ENCODE measurements at regions not wholly inside any gene's neighbourhood (a gene's known extent, or its start where the extent isn't known, plus 50 kb on each side); places are given as distances from the start of the nearest gene placed in this dataset.

DNA sequence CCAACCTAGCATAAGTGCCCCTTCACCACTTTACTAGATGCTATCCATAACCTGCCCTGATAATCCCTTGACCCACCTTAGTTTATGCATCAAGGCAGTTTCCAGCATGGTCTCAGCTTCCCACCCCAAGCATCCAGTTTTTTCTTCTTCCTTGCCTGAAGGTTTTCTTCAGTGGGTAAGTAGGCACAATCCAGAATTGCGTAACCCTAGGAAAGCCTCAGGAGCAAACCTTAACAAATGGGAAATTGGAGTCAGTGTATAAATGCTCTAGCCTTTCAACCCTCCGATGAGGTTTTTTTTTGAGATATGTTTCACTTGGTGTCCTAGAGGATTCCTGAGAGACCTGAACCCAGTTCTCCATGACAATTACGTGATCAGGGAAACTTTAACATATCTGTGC, 614.0 kb upstream of the BOD1L1 start:
- no peak for DNase-seq (ENCODE audit: low read depth in 2 of 2)

DNA sequence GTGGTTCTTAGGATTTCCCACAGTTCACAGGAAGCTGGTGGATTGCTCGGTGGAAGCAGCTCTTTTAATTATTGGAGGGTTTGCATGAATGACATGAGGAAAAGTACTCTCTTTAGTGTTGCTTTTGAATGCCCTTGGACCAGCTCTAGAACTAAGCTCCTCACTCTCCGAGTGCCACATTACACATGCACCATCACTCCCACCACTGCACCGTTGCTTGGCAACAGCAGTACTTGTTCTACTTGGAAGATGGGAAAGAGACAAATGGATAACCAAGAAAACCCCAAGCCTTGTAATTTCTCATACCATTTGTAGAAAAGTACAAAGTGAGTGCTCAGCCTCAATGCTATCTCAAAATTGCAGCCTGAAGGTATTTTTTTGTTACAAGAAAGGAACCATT, 620.2 kb upstream of the BOD1L1 start:
- no peak for DNase-seq (ENCODE audit: low read depth in 2 of 2)

- DNase-seq (ENCODE audit: low read depth in 2 of 2), result no peak
Observed at GRCh38 chr4:14249226-14249625, 621.7 kb upstream of the BOD1L1 start.

DNA sequence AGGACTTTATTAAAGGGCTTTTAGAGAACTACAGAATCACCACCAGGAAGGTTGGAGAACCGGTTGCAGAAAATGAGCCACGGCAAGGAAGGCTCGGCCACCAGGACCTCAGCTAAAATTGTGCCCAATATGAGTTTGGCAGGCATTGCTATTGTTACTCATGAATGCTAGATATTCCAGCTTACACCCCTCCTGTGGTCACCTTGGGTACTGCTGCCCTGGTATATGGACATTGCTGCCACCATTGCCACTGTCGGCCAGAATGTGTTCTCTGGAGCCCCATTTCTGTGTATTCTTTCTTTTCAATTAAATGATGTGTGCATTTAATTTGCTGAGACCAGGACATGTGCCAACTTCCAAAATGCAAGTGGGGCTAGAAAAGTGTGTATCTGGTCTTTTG, 626.7 kb upstream of the BOD1L1 start:
- DNase-seq (ENCODE audit: low read depth in 2 of 2), result no peak

GRCh38 chr4:14254926-14255325, 627.4 kb upstream of the BOD1L1 start:
- DNase-seq (ENCODE audit: low read depth in 2 of 2), result no peak

DNA sequence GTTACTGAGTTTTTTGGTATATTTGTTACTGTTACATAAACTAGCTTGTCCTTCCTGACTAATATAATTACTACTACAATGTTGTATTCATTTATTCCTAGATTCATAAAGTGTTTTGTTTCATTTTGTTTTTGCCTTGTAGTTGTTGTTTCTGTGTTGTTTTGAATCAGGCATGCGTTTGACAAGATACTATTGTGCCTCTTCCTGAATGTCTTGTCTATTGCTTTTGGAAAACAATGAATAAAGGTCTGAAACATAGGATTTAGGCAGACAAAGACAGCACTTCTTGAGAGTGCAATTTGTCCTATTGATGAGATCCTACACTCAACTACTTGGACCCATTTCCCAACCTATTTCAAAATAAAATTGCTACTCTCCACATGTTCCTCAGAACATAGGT, 630.4 kb upstream of the BOD1L1 start:
- DNase-seq (ENCODE audit: low read depth in 2 of 2), result no peak

DNA sequence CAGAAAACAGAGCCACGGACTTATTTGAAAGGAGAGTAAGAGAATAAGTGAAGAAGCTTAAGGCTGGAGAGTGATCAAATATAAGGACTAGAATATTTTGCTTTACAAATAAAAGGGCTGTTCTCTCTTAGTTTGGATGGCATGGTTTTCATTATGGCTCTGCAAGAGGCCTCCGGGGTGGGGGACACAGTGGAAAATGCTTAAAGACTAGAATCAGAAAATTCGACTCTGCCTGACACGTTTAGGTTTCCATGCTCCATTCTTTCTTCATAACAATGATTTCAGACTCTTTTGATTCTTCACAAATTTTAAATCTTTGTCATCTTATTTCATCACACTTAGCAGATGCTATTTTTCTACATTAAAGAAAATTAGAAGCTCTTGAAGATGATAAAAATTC, 632.4 kb upstream of the BOD1L1 start:
- DNase-seq (ENCODE audit: low read depth in 2 of 2), result no peak

DNA sequence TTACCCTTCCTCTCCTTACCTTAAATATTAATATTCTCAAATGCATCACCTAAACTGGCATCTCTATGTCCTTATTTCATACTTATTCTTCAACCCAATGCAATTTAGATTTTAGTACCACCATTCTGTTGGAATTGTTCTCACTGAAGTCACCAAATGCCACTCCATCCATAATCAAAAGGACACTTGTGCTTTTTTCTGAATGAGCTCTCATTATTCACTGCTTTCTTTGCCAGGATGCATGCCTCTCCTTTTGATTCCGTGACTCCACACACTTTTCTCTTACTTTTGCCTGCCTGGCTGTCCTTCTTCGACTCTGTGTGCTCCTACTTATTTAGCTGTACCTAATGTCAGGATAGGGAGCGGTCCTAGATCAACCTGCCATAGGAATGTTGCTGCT, 633.1 kb upstream of the BOD1L1 start:
- no peak for DNase-seq (ENCODE audit: low read depth in 2 of 2)

DNA sequence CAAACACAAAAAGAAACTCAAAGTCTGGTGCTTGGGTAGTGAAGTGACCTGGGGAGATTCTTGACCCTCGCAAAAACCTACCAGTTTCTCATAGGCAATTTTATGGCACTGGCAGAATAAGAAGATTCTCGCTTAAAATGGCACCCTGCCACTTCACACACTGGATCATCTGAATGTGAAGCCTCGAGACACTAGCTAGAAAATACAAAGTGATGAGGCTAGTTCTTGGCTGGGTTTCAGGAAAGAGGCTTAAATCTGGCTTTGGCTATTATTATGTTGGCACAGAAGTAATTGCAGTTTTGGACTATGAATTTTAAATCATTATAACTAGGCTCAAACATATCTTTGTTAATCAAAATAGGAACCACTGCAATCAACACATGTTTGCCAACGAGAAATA, 634.7 kb upstream of the BOD1L1 start:
- DNase-seq (ENCODE audit: low read depth in 2 of 2), result no peak

- no peak for DNase-seq (ENCODE audit: low read depth in 2 of 2)
Observed at GRCh38 chr4:14264437-14264836, 636.9 kb upstream of the BOD1L1 start.

DNA sequence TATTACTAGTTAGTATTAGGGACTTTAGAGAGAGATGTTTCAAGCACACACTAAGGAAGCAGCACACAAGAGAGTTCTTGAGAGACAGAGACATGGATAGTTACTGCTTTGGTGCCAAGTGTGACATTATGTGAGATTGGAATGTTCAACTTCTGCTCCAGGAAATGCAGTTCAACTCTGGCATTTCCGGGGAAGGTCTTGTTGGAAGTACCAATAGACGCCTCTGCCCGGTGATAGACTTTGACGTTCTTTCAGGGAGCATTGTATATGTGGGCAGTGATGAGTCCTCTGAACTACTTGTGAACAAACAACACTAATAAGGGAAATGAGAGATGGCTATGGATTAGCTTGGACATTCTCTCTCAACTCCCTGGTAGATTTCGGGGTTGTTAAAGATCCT, 638.1 kb upstream of the BOD1L1 start:
- no peak for DNase-seq (ENCODE audit: low read depth in 2 of 2)

GRCh38 chr4:14267373-14268060, 640.0 kb upstream of the BOD1L1 start:
- DNase-seq (ENCODE audit: low read depth in 2 of 2), result no peak

- DNase-seq (ENCODE audit: low read depth in 2 of 2), result no peak
Observed at GRCh38 chr4:14269824-14270223, 642.3 kb upstream of the BOD1L1 start.

DNA sequence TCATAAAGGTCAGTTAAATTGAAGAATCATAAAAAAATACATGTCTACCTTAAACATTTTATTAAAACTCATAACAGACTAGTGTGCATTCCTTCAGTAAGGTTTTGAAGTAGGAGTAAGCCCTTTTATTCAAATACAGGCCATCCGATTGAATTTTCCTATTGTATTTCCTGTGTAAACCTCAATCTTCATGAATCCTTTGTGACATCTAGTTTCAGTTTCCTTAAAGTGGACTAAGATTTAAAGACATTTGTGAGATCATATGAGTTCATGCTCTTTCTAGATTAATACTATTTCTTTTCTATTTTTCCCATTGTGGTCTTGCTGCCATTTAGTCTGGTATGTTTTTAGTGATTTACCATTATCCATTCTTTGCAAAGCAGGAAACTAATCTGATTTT, 644.7 kb upstream of the BOD1L1 start:
- no peak for DNase-seq (ENCODE audit: low read depth in 2 of 2)

- no peak for DNase-seq (ENCODE audit: low read depth in 2 of 2)
Observed at GRCh38 chr4:14277505-14277904, 650.0 kb upstream of the BOD1L1 start.

DNA sequence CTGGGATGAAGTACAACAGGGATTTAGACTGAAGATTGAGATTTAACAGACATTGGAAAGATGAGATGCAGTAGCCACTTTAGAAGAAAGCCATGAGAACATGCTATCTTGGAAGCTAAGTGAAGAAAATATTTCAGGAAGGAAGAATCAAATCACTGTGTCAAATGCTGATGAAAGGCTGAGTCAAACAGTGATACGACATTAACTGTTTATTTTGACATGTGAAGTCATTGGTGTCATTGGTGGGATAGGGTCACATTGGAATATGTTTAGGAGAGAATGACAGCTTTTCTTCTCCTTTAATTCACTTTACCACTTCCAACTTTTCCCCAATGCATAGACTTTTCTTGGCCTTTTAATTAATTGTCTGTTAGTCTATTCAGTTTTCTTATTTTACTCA, 653.0 kb upstream of the BOD1L1 start:
- DNase-seq (ENCODE audit: low read depth in 2 of 2), result no peak

DNA sequence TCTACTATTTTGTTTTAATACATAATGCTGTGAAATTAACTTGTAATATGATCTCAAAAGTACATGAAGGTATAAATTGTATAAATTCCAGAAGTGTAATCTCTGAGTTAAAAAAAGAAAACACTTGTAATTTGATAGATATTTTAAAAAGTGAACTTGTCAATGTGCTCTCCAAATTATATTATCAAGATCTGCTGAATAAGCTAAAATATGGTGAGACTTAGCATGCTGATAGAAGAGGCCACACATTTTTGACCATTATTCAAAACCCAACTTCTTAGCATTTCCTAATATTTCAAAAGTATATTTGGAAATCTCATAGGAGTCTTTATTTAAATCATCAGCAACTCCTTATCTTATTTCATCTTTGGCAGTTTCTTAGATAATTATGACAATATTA, 657.1 kb upstream of the BOD1L1 start:
- DNase-seq (ENCODE audit: low read depth in 2 of 2), result no peak

DNA sequence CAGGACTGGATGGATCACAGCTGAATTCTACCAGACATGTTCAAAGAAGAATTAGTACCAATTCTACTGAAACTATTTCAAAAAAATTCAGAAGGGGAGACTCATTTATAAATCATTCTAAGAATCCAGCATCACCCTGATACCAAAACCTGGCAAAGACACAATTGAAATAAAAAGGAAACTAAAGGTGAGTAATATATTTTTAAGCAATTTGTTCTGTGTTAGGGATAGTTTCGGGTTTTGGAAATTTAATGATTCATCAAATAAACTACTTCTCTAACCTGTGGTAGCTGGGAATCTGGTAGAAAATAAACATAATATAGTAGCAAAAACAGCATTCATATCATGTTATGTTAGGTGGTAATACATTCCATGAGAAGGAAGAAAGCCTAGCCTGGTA, 662.2 kb upstream of the BOD1L1 start:
- DNase-seq (ENCODE audit: low read depth in 2 of 2), result no peak

GRCh38 chr4:14293582-14293981, 666.1 kb upstream of the BOD1L1 start:
- DNase-seq (ENCODE audit: low read depth in 2 of 2), result no peak

DNA sequence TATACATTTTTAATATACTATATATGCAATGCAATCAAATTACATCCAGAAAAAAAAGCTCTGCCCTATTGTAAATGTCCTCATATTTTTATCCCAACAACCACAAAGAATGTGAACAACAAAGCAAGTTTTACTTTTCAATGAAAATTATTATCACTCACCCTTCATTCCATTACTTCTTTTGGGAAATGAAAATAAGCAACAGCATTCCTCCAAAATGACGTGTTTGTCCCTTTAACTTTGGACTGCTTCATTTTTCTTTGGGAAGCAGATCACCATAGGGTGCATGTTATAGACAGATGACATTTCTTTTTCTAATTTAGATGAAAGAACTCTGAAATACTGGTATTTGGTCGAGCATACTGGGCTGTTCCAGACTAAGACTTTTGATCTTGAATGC, 667.1 kb upstream of the BOD1L1 start:
- no peak for DNase-seq (ENCODE audit: low read depth in 2 of 2)

DNA sequence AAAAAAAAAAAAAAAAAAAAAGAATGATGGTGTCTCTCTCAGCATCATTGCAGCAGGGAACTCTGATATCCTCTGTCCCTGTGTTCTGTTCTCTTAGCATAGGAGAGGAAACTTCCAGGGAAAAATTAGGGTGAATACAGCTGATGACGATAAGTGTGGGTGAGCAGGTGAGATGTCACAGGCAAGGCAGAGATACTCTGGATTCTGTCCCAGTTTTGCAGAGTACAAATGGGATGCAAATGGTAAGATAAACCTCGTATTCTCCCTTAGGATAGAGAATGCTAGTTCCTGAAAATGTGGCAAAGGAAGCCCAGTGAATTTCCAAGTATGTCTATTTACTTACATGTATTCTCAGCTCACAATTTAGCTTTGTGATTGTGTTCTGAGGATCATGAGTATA, 671.6 kb upstream of the BOD1L1 start:
- DNase-seq (ENCODE audit: low read depth in 2 of 2), result no peak

DNA sequence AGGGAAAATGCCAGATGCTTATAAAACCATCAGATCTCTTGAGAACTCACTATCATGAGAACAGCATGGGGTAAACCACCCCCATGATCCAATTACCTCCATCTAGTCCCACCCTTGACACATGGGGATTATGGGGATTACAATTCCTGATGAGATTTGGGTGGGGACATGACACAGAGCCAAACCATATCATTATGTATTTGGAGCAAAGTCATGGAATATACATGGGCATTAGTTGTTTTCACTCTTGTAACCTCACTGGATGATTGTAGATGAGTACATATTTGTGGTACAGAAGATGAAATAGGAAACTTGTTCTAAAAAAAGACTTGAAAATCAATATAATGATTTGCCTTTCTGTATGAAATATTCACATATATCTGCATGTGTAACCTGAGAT, 674.5 kb upstream of the BOD1L1 start:
- no peak for DNase-seq (ENCODE audit: low read depth in 2 of 2)

DNA sequence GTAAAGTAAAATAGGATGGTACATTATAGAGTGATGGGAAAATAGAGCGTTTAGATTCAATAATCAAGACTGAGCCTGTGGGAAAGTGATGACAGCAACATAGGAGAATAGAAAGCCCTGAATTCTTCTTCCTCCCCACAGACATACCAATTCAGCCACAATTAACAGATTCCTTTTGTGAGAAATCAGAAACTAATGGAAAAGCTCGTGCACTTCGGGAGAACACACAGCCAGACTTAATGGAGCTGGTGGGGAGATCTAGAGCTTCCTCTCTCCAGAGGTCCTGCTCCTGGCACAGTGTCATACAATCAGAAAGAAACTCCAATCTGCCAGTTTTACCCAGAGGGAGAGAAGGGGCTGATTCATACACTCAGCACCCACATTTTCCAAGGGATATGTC, 676.3 kb upstream of the BOD1L1 start:
- no peak for DNase-seq (ENCODE audit: low read depth in 2 of 2)

- no peak for DNase-seq (ENCODE audit: low read depth in 2 of 2)
Observed at GRCh38 chr4:14308229-14308651, 680.7 kb upstream of the BOD1L1 start.

Measured in stimulated activated CD8-positive, alpha-beta memory T cell treated with anti-CD3 and anti-CD28 coated beads, Interleukin-2, amount 100 ng/mL, for 1 hour (primary cell).